ENCODE measurements at regions not wholly inside any gene's neighbourhood (a gene's known extent, or its start where the extent isn't known, plus 50 kb on each side); places are given as distances from the start of the nearest gene placed in this dataset.
"Not testable (repeated sequence)": the region's sequence is repeated elsewhere in the genome, so short reads cannot be mapped to it uniquely, and the experiment has no call there.

GRCh38 chr2:13660231-13660630, 943.5 kb downstream of the TRIB2 start:
- no peak overlapping the region for H3K4me3 ChIP-seq (ENCODE audit: low read depth, low read length)
- TF ChIP-seq CTCF (IDR thresholded peaks at IDR 0.05; ENCODE audit: low read depth, low read length): no peak

- no peak overlapping the region for H3K4me3 ChIP-seq (ENCODE audit: low read depth, low read length)
- TF ChIP-seq CTCF (IDR thresholded peaks at IDR 0.05; ENCODE audit: low read depth, low read length): no peak
These were observed 945.3 kb downstream of the TRIB2 start for GRCh38 chr2:13662055-13662454.

- TF ChIP-seq CTCF (IDR thresholded peaks at IDR 0.05; ENCODE audit: low read depth, low read length): no peak
These were observed 950.1 kb downstream of the TRIB2 start for GRCh38 chr2:13666582-13667414.

GRCh38 chr2:13667415-13667757, 950.6 kb downstream of the TRIB2 start:
- TF ChIP-seq CTCF (IDR thresholded peaks at IDR 0.05; ENCODE audit: low read depth, low read length): no peak
- H3K4me3 ChIP-seq (ENCODE audit: low read depth, low read length): no peak overlapping the region

More at GRCh38 chr2:13666582-13667414, 950.1 kb downstream of the TRIB2 start:
- H3K4me3 ChIP-seq (ENCODE audit: low read depth, low read length): no peak overlapping the region

- H3K4me3 ChIP-seq (ENCODE audit: low read depth, low read length): no peak overlapping the region
- TF ChIP-seq CTCF (IDR thresholded peaks at IDR 0.05; ENCODE audit: low read depth, low read length): no peak
These were observed 952.9 kb downstream of the TRIB2 start for GRCh38 chr2:13669607-13670006.

GRCh38 chr2:13673821-13674220, 957.1 kb downstream of the TRIB2 start:
- H3K4me3 ChIP-seq (ENCODE audit: low read depth, low read length): not testable (repeated sequence)

GRCh38 chr2:13676269-13676668, 956.2 kb upstream of the LRATD1 start:
- H3K4me3 ChIP-seq (ENCODE audit: low read depth, low read length): no peak overlapping the region
- TF ChIP-seq CTCF (IDR thresholded peaks at IDR 0.05; ENCODE audit: low read depth, low read length): no peak

- H3K4me3 ChIP-seq (ENCODE audit: low read depth, low read length): no peak overlapping the region
- no peak for TF ChIP-seq CTCF (IDR thresholded peaks at IDR 0.05; ENCODE audit: low read depth, low read length)
These were observed 950.6 kb upstream of the LRATD1 start for GRCh38 chr2:13681936-13682335.
